ENCODE measurements at regions not wholly inside any gene's neighbourhood (a gene's known extent, or its start where the extent isn't known, plus 50 kb on each side); places are given as distances from the start of the nearest gene placed in this dataset.

- H3K4me1 Mint-ChIP-seq (ENCODE audit: low read depth) = peaks cover 12% of the 10 kb centered on the region
- H3K4me3 Mint-ChIP-seq (ENCODE audit: unreplicated experiment) = no peak overlapping the region
- H3K27ac Mint-ChIP-seq (ENCODE audit: unreplicated experiment) = no peak overlapping the region
- H3K9me3 Mint-ChIP-seq (ENCODE audit: low read depth) = peaks cover 7% of the 10 kb centered on the region
- H3K27me3 Mint-ChIP-seq (ENCODE audit: low read depth) = no peaks in the 10 kb centered on the region
- TF ChIP-seq CTCF (IDR thresholded peaks at IDR 0.05) = no peak
- DNase-seq (ENCODE audit: low spot score) = no peak
- H3K36me3 Mint-ChIP-seq (ENCODE audit: low read depth) = no peaks in the 10 kb centered on the region
Measured at GRCh38 chr7:114128880-114129279, 210.1 kb upstream of the PPP1R3A start.

GRCh38 chr7:114126095-114126494 is 207.3 kb upstream of the PPP1R3A start:
- H3K9me3 Mint-ChIP-seq (ENCODE audit: low read depth) = peaks cover 5% of the 10 kb centered on the region
- no peaks in the 10 kb centered on the region for H3K27me3 Mint-ChIP-seq (ENCODE audit: low read depth)
- peaks cover 6% of the 10 kb centered on the region for H3K4me1 Mint-ChIP-seq (ENCODE audit: low read depth)
- TF ChIP-seq CTCF (IDR thresholded peaks at IDR 0.05) = no peak
- H3K27ac Mint-ChIP-seq (ENCODE audit: unreplicated experiment) = no peak overlapping the region
- DNase-seq (ENCODE audit: low spot score) = no peak
- no peak overlapping the region for H3K4me3 Mint-ChIP-seq (ENCODE audit: unreplicated experiment)
- H3K36me3 Mint-ChIP-seq (ENCODE audit: low read depth) = no peaks in the 10 kb centered on the region

- Mint-ChIP-seq H3K4me1 (ENCODE audit: low read depth) (peaks cover 32% of the 10 kb centered on the region), H3K36me3 (ENCODE audit: low read depth) (no peaks in the 10 kb centered on the region), H3K27me3 (ENCODE audit: low read depth) (no peaks in the 10 kb centered on the region), H3K9me3 (ENCODE audit: low read depth) (no peaks in the 10 kb centered on the region), H3K4me3 (ENCODE audit: unreplicated experiment) (no peak overlapping the region), H3K27ac (ENCODE audit: unreplicated experiment) (no peak overlapping the region)
- no peak for TF ChIP-seq CTCF (IDR thresholded peaks at IDR 0.05)
- no peak for DNase-seq (ENCODE audit: low spot score)
Measured at GRCh38 chr7:114112806-114113205, 194.0 kb upstream of the PPP1R3A start.

- H3K4me1 Mint-ChIP-seq (ENCODE audit: low read depth) = peaks cover 45% of the 10 kb centered on the region
Measured at GRCh38 chr7:114110666-114111065, 191.9 kb upstream of the PPP1R3A start.

GRCh38 chr7:114109721-114110120 is 190.9 kb upstream of the PPP1R3A start:
- Mint-ChIP-seq H3K27me3 (ENCODE audit: low read depth) (no peaks in the 10 kb centered on the region), H3K4me3 (ENCODE audit: unreplicated experiment) (no peak overlapping the region), H3K4me1 (ENCODE audit: low read depth) (peaks cover 44% of the 10 kb centered on the region), H3K36me3 (ENCODE audit: low read depth) (no peaks in the 10 kb centered on the region), H3K27ac (ENCODE audit: unreplicated experiment) (no peak overlapping the region), H3K9me3 (ENCODE audit: low read depth) (no peaks in the 10 kb centered on the region)
- DNase-seq (ENCODE audit: low spot score) = no peak
- peak; percentile 35 for TF ChIP-seq CTCF (IDR thresholded peaks at IDR 0.05)

More at GRCh38 chr7:114110666-114111065, 191.9 kb upstream of the PPP1R3A start:
- Mint-ChIP-seq H3K27me3 (ENCODE audit: low read depth) (no peaks in the 10 kb centered on the region), H3K36me3 (ENCODE audit: low read depth) (no peaks in the 10 kb centered on the region), H3K9me3 (ENCODE audit: low read depth) (no peaks in the 10 kb centered on the region), H3K27ac (ENCODE audit: unreplicated experiment) (no peak overlapping the region), H3K4me3 (ENCODE audit: unreplicated experiment) (no peak overlapping the region)
- no peak for DNase-seq (ENCODE audit: low spot score)
- TF ChIP-seq CTCF (IDR thresholded peaks at IDR 0.05) = no peak

Measured in chondrocyte (in vitro differentiated cells).